ENCODE measurements at regions not wholly inside any gene's neighbourhood (a gene's known extent, or its start where the extent isn't known, plus 50 kb on each side); places are given as distances from the start of the nearest gene placed in this dataset.

DNA sequence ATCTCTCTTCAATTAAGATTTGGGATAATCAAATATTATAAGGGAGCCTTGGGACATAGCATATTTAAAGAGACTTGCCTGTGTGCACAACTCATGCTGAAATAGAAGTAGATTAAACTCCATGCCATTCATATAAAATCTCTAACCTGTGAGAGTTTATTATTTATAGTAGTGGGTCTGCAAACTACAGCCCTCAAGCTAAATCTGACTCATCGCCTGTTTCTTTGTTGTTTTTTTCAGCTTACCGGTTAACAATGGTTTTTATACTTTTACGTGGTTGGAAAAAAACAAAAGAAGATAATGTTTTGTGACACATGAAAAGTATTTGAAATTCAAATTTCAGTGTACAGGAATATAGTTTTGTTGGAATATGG, 61.9 kb upstream of the GHR start:
- no peak for DNase-seq

DNA sequence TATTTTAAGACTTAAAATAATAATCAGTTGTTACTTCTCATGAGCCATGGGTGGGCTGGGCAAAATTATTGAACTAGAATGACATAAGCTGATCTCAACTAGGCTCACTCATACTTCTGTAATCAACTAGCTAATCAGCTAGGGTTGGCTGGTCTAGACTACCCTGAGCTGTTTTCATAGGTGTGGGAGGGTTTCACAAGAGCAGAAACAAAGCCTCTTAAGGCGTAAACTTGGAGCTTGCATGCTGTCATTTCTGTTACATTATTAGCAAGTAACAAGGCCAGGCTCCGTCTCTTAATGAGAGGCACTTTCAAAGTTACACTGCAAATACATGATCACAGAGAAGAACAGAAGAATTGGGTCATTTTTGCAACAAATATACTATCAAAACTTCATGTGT, 57.2 kb upstream of the GHR start:
- no peak for DNase-seq

Data from NCI-H524 (cell line).